Renal cortex interstitium (tissue), 11 donors: ENCODE measurements at regions not wholly inside any gene's neighbourhood (a gene's known extent, or its start where the extent isn't known, plus 50 kb on each side); places are given as distances from the start of the nearest gene placed in this dataset.

Experiments
- DNase-seq, 11 donors: peaks; one replicate each; pipeline ENCODE4 v3.0.0-alpha.2; 2013; ENCODE audit warnings: low read depth in 9 of 11, low spot score in 4 of 11; ENCODE audit errors: extremely low read depth in 1 of 11

DNA sequence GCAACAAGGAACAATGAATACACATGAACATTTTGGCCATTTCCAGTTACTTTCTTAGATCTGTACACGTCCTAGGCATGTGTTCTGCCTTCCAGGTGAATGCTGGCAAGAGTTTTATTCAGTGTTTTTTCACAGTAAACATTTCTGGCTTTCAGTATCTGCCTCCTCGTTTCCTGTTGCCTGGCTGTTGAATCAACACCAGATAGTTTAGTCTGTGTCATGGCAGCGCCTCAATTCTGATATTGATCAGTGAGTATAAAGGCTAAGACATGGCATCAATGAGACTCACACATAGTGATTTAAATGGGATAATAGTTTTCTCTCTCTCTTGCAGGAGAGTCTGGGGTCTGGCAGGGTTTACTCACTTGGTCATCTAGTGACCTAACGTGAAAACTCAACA, 266.9 kb upstream of the SLCO3A1 start:
- no peak for DNase-seq

DNA sequence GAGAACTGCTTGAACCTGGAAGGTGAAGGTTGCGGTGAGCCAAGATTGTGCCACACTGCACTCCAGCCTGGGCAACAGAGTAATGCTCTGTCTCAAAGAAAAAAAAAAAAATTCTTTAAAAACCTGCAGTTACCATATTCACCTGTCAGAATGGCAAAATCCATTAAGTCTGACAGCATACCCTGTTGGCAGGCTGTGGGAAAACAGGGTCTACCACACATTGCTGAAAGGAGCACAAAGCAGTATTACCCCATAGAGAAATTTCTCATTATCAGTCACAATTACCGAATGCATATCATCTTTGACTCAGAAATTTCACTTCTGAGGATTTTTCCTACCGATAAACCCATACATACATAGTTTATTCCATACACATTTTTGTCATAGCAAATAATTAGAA, 264.1 kb upstream of the SLCO3A1 start:
- no peak for DNase-seq

DNA sequence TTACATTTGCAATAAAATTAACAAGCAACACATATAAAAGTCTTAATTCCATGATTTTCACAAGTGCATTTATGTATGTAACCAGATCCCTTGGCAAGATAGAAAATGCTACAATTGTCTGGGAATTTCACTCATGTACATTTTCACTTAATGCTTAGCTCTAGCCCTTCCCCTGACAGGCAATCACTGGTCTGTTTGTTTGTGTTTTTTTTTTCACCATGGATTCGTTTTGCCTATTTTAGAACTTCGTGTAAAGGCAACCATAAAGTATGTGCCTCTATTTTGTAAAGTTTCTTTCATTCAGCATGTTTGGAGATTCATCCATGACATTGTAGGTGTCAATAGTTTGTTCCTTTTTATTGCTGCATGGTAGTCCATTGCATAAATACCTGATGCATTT, 260.9 kb upstream of the SLCO3A1 start:
- no peak for DNase-seq

DNA sequence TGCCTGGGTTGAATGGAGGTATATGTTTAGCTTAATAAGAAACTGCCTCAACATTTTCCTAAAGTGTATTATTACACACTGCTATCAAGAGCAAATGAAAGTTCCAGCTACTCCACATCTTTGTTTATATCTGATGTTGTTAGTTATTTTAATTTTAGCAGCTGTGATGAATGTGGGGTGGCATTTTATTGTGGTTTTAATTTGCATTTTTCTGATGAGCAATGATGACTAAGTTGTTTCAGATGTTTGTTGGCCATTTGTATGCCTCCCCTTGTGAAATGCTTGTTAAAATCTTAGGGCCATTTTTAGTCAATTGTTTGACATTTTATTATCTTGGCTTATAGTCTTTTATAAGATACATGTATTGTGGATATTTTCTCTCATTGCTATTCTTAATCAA, 260.4 kb upstream of the SLCO3A1 start:
- DNase-seq: no peak

DNA sequence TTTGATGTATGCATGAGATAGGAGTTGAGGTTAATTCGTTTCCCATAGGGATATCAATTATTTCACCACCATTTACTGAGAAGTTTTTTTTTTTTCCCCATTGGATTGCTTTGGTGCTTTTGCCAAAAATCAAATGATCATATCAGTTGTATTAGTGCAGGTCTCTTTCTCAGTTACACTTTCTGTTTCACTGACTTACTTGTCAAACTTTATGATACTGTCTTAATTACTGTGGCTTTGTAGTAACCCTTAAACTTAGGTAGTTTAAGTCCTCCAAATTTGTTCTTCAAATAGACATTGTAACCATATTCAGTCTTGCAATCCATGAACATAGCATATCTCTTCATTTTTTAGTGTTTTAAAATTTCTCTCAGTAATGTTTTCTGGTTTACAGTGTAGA, 259.9 kb upstream of the SLCO3A1 start:
- DNase-seq: no peak

DNA sequence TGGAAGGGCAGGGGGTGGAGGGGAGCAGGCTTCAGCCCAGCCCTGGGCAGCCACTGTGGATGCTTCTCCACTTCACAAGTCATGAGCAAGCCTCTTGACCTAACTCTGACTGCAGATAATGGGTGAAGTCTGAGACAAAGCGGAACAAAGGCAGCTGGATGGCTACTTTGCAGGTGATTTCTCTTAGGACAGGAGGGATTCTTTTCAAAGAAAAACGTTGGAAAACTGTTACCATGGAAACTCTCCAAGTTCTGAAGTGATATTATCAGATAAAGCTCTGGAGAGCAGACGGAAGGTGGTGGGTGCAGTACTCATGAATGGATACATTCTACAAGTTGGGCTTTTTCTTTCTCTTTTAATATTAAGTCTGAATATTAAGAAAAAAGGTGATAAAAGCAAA, 254.2 kb upstream of the SLCO3A1 start:
- DNase-seq: no peak

DNA sequence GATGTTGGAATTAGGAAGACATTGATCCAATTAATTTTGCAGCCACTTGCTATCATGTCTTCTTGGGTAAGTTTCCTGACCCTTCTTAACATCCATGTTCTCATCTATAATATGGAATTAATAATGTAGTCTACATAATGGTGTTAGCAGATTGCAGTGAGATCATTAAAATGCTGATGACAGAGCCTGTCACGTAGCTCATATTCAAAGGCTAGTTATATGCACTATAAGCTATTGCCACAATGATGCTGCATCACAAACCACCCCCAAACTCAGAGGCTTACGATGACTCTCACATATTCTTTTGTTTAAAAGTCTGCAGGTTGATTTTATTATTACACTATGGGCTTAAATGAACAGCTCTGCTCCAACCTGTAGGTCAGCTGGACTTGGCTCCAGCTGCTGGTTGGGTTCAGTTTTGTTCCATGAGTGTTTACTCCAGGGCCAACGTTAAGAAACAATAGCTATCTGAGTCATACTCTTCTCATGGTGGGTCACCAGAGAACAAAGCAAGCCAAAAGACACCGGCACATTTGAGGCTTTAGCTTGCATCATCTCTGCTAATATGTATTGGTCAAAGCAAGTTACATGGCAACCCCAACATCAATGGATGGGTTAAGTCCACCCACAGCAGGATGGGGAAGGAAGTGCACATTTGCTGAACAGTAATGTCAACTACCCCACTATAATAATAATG, 250.0 kb upstream of the SLCO3A1 start:
- DNase-seq: no peak

DNA sequence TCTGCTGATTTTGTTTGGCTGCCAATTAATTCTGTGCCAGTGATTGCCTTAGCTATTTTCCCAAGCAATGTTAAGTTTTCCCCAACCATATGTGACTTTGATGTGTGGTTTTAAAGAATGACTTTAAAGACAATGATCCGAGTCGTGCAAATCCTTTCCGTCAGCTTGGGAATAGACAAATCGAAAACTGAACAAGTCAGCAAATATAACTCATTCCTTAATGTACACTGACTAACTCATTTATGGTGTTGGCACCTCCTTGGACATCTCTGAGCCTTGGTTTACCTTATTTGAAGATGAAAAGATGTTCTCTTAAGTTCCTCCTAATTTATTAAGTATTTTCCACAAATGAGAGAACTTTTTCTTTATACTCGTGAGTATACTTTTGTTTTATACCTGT, 249.4 kb upstream of the SLCO3A1 start:
- no peak for DNase-seq

DNA sequence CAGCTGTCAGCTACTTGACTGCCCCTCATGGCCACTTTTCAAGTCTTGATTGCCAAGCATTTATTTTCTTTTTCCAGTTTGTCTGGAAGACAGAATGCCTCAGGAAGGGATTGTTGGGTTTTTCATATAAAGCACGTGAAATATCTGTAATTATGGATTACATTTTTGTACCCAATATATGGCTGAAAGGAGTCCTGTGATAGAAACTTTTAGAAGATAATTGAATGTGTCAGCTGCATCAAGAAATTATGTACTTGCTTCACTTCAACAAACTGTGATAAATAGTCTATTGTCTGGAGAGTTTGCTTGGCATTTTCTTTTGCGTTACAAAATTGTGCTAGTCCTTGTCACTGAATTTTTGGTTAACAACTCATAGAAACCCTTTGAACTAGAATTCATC, 247.9 kb upstream of the SLCO3A1 start:
- no peak for DNase-seq

DNA sequence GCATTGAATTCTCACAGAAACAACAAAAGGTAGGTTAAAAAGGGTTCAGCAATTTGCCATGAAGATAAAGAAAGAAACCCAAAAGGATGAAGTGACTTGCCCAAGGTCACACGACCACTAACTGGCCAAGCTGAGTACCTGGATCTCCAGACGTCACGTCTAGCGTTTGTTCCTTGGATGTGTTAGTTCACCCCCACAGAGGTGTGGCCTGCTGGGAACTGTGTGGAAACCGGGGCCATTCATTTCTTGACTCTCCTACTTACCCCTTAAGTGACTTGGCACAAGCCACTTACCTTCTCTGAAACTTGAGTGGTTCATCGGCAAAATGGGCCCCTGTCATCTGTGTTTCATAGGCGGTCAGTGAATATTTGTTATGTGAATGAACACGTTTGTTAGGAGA, 244.3 kb upstream of the SLCO3A1 start:
- DNase-seq: no peak

DNA sequence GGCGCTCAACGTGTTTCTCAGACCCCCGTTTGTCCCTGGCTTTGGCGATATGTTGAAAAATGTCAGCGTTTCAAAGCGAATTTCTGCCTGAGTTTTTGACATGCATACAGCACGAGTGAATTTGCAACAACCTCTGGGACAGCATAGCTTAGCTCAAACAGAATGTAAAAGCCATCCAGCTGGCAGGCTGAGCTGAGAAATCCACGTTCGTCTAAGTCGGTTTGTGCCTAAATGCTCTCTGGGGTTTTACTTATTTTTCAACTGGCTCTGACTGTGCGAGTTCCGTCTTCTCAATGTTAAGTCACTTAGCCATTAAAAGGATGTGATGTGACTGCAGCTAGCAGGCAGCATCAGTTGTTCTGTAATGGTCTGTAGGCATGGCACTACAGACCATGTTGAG, 243.5 kb upstream of the SLCO3A1 start:
- DNase-seq: no peak

DNA sequence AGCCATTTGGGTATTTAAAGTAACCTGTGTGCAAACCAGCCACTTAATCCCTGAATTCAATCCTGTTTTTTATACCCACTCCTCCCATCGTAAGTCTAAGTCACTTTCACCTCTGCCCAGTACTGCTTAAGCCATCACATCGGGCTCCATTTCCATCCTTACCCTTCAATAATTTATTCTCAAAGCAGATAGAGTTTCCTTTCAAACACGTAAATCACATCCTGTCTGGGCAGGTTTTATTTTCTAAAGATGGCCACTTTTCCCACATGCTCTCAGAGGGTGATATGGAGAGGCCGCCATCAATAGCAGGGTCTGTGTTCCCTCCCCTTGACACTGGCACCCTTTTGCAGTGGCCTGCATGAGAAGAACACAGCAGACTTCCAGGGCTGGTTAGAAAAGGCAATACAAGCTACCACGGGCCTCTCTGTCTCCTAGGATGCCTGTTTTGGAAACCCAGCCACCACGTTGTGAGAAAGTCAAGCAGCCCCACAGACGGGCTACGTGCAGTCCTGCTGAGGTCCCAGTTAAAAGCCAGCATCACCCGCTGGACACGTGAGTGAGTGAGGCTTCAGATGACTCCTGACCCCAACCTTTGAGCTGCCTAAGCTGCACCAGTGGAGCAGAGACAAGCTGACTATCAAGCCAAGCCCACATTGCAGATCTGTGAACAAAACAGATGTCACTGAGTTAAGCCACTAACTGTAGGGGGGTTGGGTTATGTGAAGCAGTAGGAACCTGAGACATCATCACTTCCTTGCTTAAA, 241.8 kb upstream of the SLCO3A1 start:
- peak in 4 of 11 donors; percentile 13 to 43 (median 34) for DNase-seq

DNA sequence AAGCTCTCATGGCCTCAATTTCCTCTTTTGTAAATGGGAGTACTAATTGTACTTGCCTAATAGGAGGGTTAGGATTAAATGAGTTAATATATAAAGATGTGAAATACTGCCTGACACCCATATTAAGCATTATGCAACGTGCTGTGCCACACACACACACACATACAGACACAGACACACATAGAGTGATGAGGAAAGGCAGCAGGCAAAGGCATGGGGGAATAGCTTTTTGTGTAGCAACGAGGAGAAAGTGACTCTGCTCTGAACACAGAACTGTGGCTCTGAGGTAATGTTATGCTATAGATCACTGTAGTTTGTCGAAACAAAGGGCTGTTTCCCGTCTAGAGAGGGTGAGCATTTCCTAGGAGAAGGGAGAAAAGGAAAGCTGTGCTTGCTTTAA, 233.3 kb upstream of the SLCO3A1 start:
- no peak for DNase-seq

DNA sequence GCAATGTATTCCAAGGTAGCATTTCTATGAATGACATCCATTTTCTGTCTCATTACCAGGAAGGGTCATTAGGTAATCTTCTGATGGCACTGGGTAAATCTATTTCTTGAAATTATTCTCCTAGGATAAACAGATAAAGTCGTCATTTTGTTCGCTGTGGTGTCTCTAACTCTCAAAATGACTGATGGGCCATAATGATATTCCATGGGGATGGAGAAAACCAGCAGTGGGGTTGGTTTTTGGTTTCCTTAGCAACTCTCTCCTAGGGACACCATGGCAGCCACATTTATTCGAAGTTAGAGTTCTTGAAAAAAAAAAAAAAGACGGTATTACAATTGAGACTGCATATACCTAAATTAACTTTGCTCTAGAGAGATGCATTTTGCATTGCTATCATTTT, 231.3 kb upstream of the SLCO3A1 start:
- DNase-seq: no peak

DNA sequence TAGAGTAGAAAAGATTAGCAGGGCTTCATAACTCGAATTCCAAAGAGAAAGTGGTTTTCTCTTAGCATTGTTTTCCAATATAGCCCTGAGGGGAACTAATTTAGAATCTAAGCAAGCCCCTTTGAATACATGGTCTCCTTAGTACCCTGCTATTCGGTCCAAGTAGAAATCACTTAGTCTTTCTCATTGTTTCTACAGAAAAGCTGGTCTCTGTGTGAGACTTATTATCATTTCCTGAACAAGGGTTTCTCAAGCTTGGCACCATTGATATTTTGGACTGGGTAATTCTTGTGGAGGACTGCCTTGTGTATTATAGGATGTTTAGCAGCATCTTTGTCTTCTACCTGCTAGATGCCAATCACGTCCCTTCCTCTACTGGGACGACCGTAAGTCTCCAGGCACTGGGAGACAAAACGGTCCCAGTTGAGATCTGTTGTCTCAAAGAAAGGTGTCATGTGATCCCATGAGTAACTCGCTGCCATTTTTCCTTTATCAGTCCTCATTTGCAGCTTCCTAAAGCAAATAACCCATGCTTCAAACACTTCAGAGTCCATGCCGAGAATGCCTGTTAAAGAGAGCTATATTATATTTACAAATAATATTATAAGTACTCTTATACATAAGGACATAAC, 230.7 kb upstream of the SLCO3A1 start:
- DNase-seq: no peak

DNA sequence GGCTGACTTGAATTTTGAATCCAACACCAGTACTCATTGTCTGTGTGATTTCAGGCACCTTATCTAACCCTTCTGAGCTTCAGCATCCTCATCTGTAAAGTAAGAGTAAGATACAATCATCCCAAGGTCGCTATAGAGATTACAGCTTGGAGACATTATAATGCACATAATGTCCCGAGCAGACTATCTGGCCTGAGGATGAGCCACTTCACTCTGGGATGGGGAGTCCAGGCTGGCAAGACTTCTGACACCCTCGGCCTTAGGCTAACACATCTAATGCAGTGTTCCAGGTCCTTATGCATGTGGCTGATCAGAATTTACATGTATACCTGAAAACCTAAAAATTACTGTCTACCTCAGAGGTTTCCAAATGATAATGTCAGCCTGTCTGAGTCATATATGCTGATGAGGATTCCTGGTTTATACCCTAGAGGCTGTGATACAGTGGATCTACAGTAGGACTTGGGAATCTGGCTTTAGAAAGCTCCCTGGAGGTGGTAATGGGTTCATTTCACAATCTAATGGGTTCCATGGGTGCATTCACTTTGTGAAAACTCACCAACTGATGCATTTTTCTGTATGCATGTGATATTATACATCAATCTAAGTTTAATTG, 229.0 kb upstream of the SLCO3A1 start:
- DNase-seq: no peak

DNA sequence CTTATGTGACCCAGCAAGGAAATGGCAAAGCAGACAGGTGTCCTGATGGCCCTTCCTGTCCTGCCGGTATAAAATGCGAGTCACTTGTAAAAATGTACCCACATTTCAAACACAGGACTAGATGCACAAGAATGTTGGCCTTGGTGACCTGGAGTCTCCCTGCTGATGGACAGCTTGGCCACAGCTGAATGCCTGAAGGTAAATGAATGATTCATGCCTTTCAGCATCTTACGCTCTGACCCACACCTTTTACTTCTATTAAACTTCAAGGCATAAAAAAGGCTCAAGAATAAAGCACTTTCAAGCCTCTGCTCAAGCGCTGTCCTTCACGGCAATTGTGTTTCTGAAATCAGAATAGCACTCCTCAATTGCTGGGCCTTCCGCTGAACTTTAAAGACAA, 228.0 kb upstream of the SLCO3A1 start:
- no peak for DNase-seq

DNA sequence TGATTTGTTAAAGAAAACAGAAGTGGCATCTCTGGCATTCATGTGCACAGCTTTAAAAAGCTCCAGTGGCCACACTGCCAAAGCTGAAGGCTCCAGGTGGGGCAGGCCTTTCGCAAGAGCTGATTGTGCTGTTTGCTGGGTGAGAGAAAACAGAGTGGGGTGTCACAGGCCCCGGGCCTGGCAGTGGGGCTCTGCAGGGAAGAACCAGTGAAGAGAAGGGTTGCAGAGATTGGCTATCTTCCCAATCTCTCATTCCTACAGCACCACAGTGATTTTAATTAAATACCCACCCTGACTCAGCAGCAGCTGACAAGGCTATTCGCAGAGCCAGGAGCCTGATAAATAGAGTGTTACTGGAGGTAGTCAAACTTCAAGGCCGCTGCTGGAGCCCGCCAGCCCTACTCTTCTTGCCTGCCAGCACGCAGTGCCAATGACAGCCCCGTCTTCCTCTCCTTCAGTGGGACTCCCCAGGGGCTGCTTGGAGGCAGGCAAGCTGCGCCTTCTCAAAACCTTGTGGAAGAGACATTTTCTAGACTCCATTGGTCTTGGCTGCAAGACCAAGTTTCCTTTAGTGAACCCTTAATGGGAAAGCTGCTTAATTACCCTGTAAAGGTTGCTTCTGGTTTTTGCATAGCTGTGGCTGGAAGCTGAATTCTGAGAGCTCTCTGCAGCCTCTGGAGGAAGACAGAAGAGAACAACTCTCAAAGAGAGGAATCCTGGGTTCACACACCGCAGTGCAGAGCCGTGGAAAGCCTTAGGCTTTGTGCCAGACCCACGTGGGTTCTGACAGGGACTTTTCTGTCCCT, 225.8 kb upstream of the SLCO3A1 start:
- no peak for DNase-seq

DNA sequence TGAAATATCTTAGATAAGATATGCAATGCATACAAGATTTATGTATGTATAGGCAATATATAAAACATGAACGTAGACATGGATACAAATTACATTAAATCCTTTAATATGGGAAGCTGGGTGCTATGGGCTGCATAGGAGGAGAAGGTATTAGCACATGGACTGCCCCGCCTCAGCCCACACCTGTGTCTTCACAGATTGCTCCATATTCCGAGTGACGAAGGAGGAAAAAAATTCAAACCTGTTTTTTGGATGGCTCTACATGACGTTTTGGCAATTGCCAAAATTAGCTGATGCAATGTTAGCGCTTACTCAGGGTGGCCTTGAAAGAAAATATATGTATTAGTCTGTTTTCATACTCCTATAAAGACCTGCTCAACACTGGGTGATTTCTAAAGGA, 223.4 kb upstream of the SLCO3A1 start:
- no peak for DNase-seq
